GM23338 (cell line): ENCODE measurements at regions not wholly inside any gene's neighbourhood (a gene's known extent, or its start where the extent isn't known, plus 50 kb on each side); places are given as distances from the start of the nearest gene placed in this dataset.

ENCODE experiments used
- ATAC-seq: fragments of 200-7000 bp; cut with Tn5 transposase; 3 replicates; pipeline ENCODE4 v1.9.1; 2020
- DNase-seq: peaks from one replicate; pipeline ENCODE4 v3.0.0-alpha.2; 2015; ENCODE audit warnings: low spot score
- H2AFZ ChIP-seq: fragments of 200-600 bp; sonication (generic); 2 replicates; pipeline ENCODE4 v1.8.0; 2016; ENCODE audit warnings: antibody characterized with exemption, mild to moderate bottlenecking, moderate library complexity
- H3F3A ChIP-seq: fragments of 200-600 bp; sonication (generic); replicated peaks from 2 replicates; pipeline ENCODE4 v1.8.0; 2017; ENCODE audit warnings: antibody characterized with exemption, mixed run types, low read depth
- H3K27ac ChIP-seq: fragments of 200-600 bp; sonication (generic); 2 replicates; pipeline ENCODE4 v1.6.1; 2016; ENCODE audit warnings: low read depth
- H3K27me3 ChIP-seq: fragments of 200-600 bp; sonication (generic); 2 replicates; pipeline ENCODE4 v1.8.0; 2016; ENCODE audit warnings: mild to moderate bottlenecking, mixed run types, moderate library complexity; ENCODE audit not compliant: insufficient read depth
- H3K36me3 ChIP-seq: fragments of 200-600 bp; sonication (generic); 2 replicates; pipeline ENCODE4 v1.8.0; 2016; ENCODE audit warnings: mild to moderate bottlenecking; ENCODE audit not compliant: insufficient read depth
- H3K4me1 ChIP-seq: fragments of 200-600 bp; sonication (generic); 2 replicates; pipeline ENCODE4 v1.8.0; 2016; ENCODE audit warnings: mild to moderate bottlenecking, moderate library complexity; ENCODE audit not compliant: insufficient read depth
- H3K4me2 ChIP-seq: fragments of 200-600 bp; sonication (generic); 2 replicates; pipeline ENCODE4 v1.7.1; 2017; ENCODE audit warnings: mixed run types
- H3K4me3 ChIP-seq: fragments of 200-600 bp; sonication (generic); 2 replicates; pipeline ENCODE4 v1.6.1; 2016; ENCODE audit warnings: mixed run types
- H3K79me2 ChIP-seq: fragments of 200-600 bp; sonication (generic); replicated peaks from 2 replicates; pipeline ENCODE4 v1.8.0; 2017; ENCODE audit warnings: mild to moderate bottlenecking; ENCODE audit not compliant: insufficient read depth
- H3K9me2 ChIP-seq: fragments of 200-600 bp; sonication (generic); 2 replicates; pipeline ENCODE4 v1.8.0; 2017; ENCODE audit not compliant: insufficient read depth
- H4K20me1 ChIP-seq: fragments of 200-600 bp; sonication (generic); replicated peaks from 2 replicates; pipeline ENCODE4 v1.8.0; 2017; ENCODE audit warnings: mild to moderate bottlenecking; ENCODE audit not compliant: insufficient read depth
- H3K27ac Mint-ChIP-seq: 2 replicates; pipeline ENCODE4 v1.8.0; 2020; ENCODE audit warnings: inconsistent platforms, mild to moderate bottlenecking, moderate library complexity, mixed read lengths
- H3K27me3 Mint-ChIP-seq: 3 replicates; pipeline ENCODE4 v1.8.0; 2022; ENCODE audit warnings: low read depth, mild to moderate bottlenecking, moderate library complexity, mixed read lengths, inconsistent platforms; ENCODE audit not compliant: insufficient read depth, poor library complexity
- H3K36me3 Mint-ChIP-seq: 3 replicates; pipeline ENCODE4 v1.8.0; 2021; ENCODE audit warnings: low read depth, mild to moderate bottlenecking, inconsistent platforms, moderate library complexity, mixed read lengths
- H3K4me1 Mint-ChIP-seq: 3 replicates; pipeline ENCODE4 v1.8.0; 2020; ENCODE audit warnings: mild to moderate bottlenecking, inconsistent platforms, mixed read lengths
- H3K4me3 Mint-ChIP-seq: 3 replicates; pipeline ENCODE4 v1.8.0; 2021; ENCODE audit warnings: moderate library complexity, mild to moderate bottlenecking, inconsistent platforms, mixed read lengths
- H3K9me3 Mint-ChIP-seq: 3 replicates; pipeline ENCODE4 v1.8.0; 2020; ENCODE audit warnings: moderate library complexity, mild to moderate bottlenecking, inconsistent platforms, mixed read lengths
- ETS1 ChIP-seq: IDR thresholded peaks from 2 replicates; pipeline ENCODE4 v1.6.1; 2016; ENCODE audit warnings: antibody characterized with exemption
- EZH2 ChIP-seq: fragments of 200-600 bp; sonication (generic); IDR thresholded peaks from one replicate; pipeline ENCODE4 v1.8.0; 2017; ENCODE audit warnings: antibody characterized with exemption, mild to moderate bottlenecking, low read depth; ENCODE audit not compliant: unreplicated experiment
- EZH2phosphoT487 ChIP-seq: fragments of 200-600 bp; sonication (generic); IDR thresholded peaks from one replicate; pipeline ENCODE4 v1.8.1; 2018; ENCODE audit warnings: antibody characterized with exemption; ENCODE audit not compliant: unreplicated experiment
- JUNB ChIP-seq: IDR thresholded peaks from one replicate; pipeline ENCODE4 v1.6.1; 2016; ENCODE audit warnings: antibody characterized with exemption; ENCODE audit not compliant: unreplicated experiment
- NANOG ChIP-seq: IDR thresholded peaks from 2 replicates; pipeline ENCODE4 v1.6.1; 2016; ENCODE audit warnings: antibody characterized with exemption, borderline replicate concordance
- REST ChIP-seq: IDR thresholded peaks from one replicate; pipeline ENCODE4 v1.6.1; 2018; ENCODE audit warnings: antibody characterized with exemption; ENCODE audit not compliant: unreplicated experiment
- STAT1 ChIP-seq: IDR thresholded peaks from one replicate; pipeline ENCODE4 v1.6.1; 2016; ENCODE audit warnings: antibody characterized with exemption; ENCODE audit not compliant: unreplicated experiment
- ZNF114 ChIP-seq: fragments of 250-450 bp; sonication (Bioruptor Pico); IDR thresholded peaks from 2 replicates; pipeline ENCODE4 v1.5.0; 2020; ENCODE audit warnings: mild to moderate bottlenecking, moderate library complexity
- ZNF331 ChIP-seq: fragments of 250-450 bp; sonication (Bioruptor Pico); IDR thresholded peaks from 2 replicates; pipeline ENCODE4 v1.5.0; 2020; ENCODE audit warnings: low read depth, mild to moderate bottlenecking, moderate library complexity
- ZNF462 ChIP-seq: fragments of 250-450 bp; sonication (Bioruptor Pico); IDR thresholded peaks from 2 replicates; pipeline ENCODE4 v1.5.0; 2020; ENCODE audit warnings: mild to moderate bottlenecking, moderate library complexity

DNA sequence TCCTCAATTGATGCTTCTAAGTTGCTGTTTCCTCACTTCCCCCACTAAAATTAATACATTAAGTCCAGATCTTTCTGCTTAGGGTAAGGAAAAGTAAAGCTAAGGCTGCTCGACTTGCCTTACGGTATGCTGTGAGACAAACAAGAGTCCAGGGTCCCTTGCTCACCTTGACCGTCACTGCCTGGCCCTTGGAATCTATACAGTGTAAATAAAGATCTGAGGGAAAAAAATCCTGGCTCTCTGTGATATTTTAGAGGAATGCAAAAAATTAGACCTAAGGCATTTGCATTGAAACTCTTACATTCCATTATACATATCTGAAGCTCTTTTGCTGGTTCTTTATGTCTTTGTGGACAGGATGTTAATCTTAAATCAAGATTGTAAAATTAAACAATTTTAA is 129.6 kb upstream of the HCCS start:
- no peak overlapping the region for H3K4me3 ChIP-seq
- H3F3A ChIP-seq, result no peaks in the 10 kb centered on the region
- H3K4me1 Mint-ChIP-seq, result no peaks in the 10 kb centered on the region; the same call in 2 of the 3 replicates
- no peaks in the 10 kb centered on the region for H3K4me1 ChIP-seq
- TF ChIP-seq ZNF114 (CRISPR knock-in tag) (no peak), EZH2phosphoT487 (no peak), EZH2 (no peak), ZNF462 (CRISPR knock-in tag) (no peak), NANOG (no peak), REST (no peak), STAT1 (no peak), ETS1 (no peak), ZNF331 (no peak), JUNB (no peak)
- H3K36me3 ChIP-seq, result no peaks in the 10 kb centered on the region
- no peak overlapping the region for H3K4me3 Mint-ChIP-seq
- no peak overlapping the region for H3K27ac ChIP-seq
- no peaks in the 10 kb centered on the region for H3K27me3 ChIP-seq
- no peak overlapping the region for H3K4me2 ChIP-seq
- ATAC-seq (no peak), DNase-seq (no peak)
- no peaks in the 10 kb centered on the region for H3K36me3 Mint-ChIP-seq
- H4K20me1 ChIP-seq, result no peaks in the 10 kb centered on the region
- no peak overlapping the region for H3K27ac Mint-ChIP-seq
- H3K9me3 Mint-ChIP-seq, result no peaks in the 10 kb centered on the region; the same call in 2 of the 3 replicates
- no peaks in the 10 kb centered on the region for H3K27me3 Mint-ChIP-seq
- H3K79me2 ChIP-seq, result no peaks in the 10 kb centered on the region
- H3K9me2 ChIP-seq, result no peaks in the 10 kb centered on the region
- H2AFZ ChIP-seq, result no peak overlapping the region
